ENCODE measurements at regions not wholly inside any gene's neighbourhood (a gene's known extent, or its start where the extent isn't known, plus 50 kb on each side); places are given as distances from the start of the nearest gene placed in this dataset.

DNA sequence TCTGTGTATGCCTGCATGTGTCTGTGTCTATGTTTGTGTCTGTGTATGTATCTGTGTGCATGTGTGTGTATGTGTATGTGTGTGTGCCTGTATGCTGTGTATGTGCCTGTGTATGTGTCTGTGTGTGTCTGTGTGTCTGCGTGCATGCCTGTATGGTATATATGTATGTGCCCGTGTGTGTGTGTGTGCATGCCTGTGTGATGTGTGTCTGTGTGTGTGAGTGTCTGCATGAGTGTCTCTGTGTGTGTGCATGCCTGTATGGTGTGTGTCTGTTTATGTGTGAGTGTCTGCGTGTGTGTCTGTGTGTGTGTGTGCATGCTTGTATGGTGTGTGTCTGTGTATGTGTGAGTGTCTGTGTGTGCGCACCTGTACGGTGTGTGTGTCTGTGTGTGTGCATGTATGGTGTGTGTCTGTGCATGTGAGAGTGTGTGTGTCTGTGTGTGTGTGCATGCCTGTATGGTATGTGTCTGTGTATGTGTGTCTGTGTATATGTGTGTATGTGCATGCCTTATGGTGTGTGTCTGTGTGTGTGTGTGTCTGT, 137.1 kb upstream of the IRX2 start:
- no peak for ATAC-seq
- POLR2A ChIA-PET, result no interaction called here
- Histone ChIP-seq H3K9ac (ENCODE audit: low read length) (no peak overlapping the region), H3K4me2 (ENCODE audit: low read length) (no peak overlapping the region), H4K20me1 (ENCODE audit: insufficient read depth) (no peaks in the 10 kb centered on the region), H3K4me1 (ENCODE audit: control insufficient read depth in 1 of 2, insufficient read depth in 2 of 2, low read length in 2 of 2) (no peaks in the 10 kb centered on the region), H3K27ac (ENCODE audit: low read depth, low read length) (no peak overlapping the region), H3K79me2 (ENCODE audit: insufficient read depth, low read length) (no peaks in the 10 kb centered on the region), H3K27me3 (ENCODE audit: insufficient read depth, low read length) (no peaks in the 10 kb centered on the region), H3K9me3 (ENCODE audit: control insufficient read depth in 1 of 2, insufficient read depth in 1 of 2, low read depth in 1 of 2, low read length in 2 of 2) (peaks cover 8 to 23% of the 10 kb centered on the region in 2 experiments; a peak in 3 of 4 replicates), H2AFZ (ENCODE audit: low read depth, low read length, poor library complexity, severe bottlenecking) (no peak overlapping the region), H3K36me3 (ENCODE audit: control insufficient read depth in 1 of 2, insufficient read depth in 2 of 2, low read length in 2 of 2) (no peaks in the 10 kb centered on the region), H3K4me3 (replicated peaks in 1 of 2; ENCODE audit: low read depth in 1 of 2, low read length in 2 of 2) (no peak overlapping the region), H3K9me2 (ENCODE audit: insufficient read depth) (no peaks in the 10 kb centered on the region)
- DNase-seq (ENCODE audit: low read depth, low spot score), result no peak
- intact Hi-C loops (cut with micrococcal nuclease), result no loop called here
- CTCF ChIA-PET, result no interaction called here
- RAD21 ChIA-PET (ENCODE audit: low non-redundant PET in 1 of 2, low total read pairs in 2 of 2, uncharacterized antibody in 2 of 2, unreplicated experiment in 2 of 2), result no interaction called here
- TF ChIP-seq, protein P1, sequence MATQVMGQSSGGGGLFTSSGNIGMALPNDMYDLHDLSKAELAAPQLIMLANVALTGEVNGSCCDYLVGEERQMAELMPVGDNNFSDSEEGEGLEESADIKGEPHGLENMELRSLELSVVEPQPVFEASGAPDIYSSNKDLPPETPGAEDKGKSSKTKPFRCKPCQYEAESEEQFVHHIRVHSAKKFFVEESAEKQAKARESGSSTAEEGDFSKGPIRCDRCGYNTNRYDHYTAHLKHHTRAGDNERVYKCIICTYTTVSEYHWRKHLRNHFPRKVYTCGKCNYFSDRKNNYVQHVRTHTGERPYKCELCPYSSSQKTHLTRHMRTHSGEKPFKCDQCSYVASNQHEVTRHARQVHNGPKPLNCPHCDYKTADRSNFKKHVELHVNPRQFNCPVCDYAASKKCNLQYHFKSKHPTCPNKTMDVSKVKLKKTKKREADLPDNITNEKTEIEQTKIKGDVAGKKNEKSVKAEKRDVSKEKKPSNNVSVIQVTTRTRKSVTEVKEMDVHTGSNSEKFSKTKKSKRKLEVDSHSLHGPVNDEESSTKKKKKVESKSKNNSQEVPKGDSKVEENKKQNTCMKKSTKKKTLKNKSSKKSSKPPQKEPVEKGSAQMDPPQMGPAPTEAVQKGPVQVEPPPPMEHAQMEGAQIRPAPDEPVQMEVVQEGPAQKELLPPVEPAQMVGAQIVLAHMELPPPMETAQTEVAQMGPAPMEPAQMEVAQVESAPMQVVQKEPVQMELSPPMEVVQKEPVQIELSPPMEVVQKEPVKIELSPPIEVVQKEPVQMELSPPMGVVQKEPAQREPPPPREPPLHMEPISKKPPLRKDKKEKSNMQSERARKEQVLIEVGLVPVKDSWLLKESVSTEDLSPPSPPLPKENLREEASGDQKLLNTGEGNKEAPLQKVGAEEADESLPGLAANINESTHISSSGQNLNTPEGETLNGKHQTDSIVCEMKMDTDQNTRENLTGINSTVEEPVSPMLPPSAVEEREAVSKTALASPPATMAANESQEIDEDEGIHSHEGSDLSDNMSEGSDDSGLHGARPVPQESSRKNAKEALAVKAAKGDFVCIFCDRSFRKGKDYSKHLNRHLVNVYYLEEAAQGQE (IDR thresholded peaks at IDR 0.05; ENCODE audit: low read depth), result no peak
- BruUV-seq (replicated peaks), result no TSS peak

- intact Hi-C loops (cut with micrococcal nuclease), result no loop called here
- H3K27me3 ChIP-seq (ENCODE audit: insufficient read depth, low read length), result no peaks in the 10 kb centered on the region
- RAD21 ChIA-PET (ENCODE audit: low non-redundant PET in 1 of 2, low total read pairs in 2 of 2, uncharacterized antibody in 2 of 2, unreplicated experiment in 2 of 2), result no interaction called here
- H3K4me3 ChIP-seq (replicated peaks in 1 of 2; ENCODE audit: low read depth in 1 of 2, low read length in 2 of 2), result no peak overlapping the region
- no peaks in the 10 kb centered on the region for H3K36me3 ChIP-seq (ENCODE audit: control insufficient read depth in 1 of 2, insufficient read depth in 2 of 2, low read length in 2 of 2)
- no TSS peak for BruUV-seq (replicated peaks)
- H3K9me2 ChIP-seq (ENCODE audit: insufficient read depth), result no peaks in the 10 kb centered on the region
- H3K4me1 ChIP-seq (ENCODE audit: control insufficient read depth in 1 of 2, insufficient read depth in 2 of 2, low read length in 2 of 2), result no peaks in the 10 kb centered on the region
- no peaks in the 10 kb centered on the region for H3K79me2 ChIP-seq (ENCODE audit: insufficient read depth, low read length)
- H3K9me3 ChIP-seq (ENCODE audit: control insufficient read depth in 1 of 2, insufficient read depth in 1 of 2, low read depth in 1 of 2, low read length in 2 of 2), result peaks cover 8 to 30% of the 10 kb centered on the region in 2 experiments; a peak in 3 of 4 replicates
- CTCF ChIA-PET, result no interaction called here
- DNase-seq (ENCODE audit: low read depth, low spot score) (no peak), ATAC-seq (no peak)
- H4K20me1 ChIP-seq (ENCODE audit: insufficient read depth), result no peaks in the 10 kb centered on the region
- no peak overlapping the region for H3K27ac ChIP-seq (ENCODE audit: low read depth, low read length)
- H3K4me2 ChIP-seq (ENCODE audit: low read length), result no peak overlapping the region
- no peak overlapping the region for H3K9ac ChIP-seq (ENCODE audit: low read length)
- POLR2A ChIA-PET, result no interaction called here
- no peak overlapping the region for H2AFZ ChIP-seq (ENCODE audit: low read depth, low read length, poor library complexity, severe bottlenecking)
- TF ChIP-seq CEBPB (IDR thresholded peaks at IDR 0.05; ENCODE audit: low read depth) (no peak), SP1 (IDR thresholded peaks at IDR 0.05; ENCODE audit: low read depth) (no peak), EZH2 (IDR thresholded peaks at IDR 0.05) (no peak), ZFX (IDR thresholded peaks at IDR 0.05) (no peak), JUND (IDR thresholded peaks at IDR 0.05) (no peak), SIN3A (IDR thresholded peaks at IDR 0.05; ENCODE audit: low read depth) (no peak), RAD21 (IDR thresholded peaks at IDR 0.05; ENCODE audit: low read depth) (no peak), ELF1 (IDR thresholded peaks at IDR 0.05; ENCODE audit: borderline replicate concordance, low read depth) (no peak), TCF7L2 (IDR thresholded peaks at IDR 0.05; ENCODE audit: borderline replicate concordance, extremely low read depth, insufficient read depth, insufficient read length) (no peak), EGR1 (IDR thresholded peaks at IDR 0.05; ENCODE audit: low read depth) (no peak), EZH2phosphoT487 (IDR thresholded peaks at IDR 0.05; ENCODE audit: borderline replicate concordance) (no peak), SRF (IDR thresholded peaks at IDR 0.05; ENCODE audit: low read depth) (no peak), POLR2AphosphoS5 (IDR thresholded peaks at IDR 0.05; ENCODE audit: low read depth, low read length) (no peak)
- TF ChIP-seq, protein P2, sequence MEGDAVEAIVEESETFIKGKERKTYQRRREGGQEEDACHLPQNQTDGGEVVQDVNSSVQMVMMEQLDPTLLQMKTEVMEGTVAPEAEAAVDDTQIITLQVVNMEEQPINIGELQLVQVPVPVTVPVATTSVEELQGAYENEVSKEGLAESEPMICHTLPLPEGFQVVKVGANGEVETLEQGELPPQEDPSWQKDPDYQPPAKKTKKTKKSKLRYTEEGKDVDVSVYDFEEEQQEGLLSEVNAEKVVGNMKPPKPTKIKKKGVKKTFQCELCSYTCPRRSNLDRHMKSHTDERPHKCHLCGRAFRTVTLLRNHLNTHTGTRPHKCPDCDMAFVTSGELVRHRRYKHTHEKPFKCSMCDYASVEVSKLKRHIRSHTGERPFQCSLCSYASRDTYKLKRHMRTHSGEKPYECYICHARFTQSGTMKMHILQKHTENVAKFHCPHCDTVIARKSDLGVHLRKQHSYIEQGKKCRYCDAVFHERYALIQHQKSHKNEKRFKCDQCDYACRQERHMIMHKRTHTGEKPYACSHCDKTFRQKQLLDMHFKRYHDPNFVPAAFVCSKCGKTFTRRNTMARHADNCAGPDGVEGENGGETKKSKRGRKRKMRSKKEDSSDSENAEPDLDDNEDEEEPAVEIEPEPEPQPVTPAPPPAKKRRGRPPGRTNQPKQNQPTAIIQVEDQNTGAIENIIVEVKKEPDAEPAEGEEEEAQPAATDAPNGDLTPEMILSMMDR (IDR thresholded peaks at IDR 0.05 in 2 of 3, conservative IDR thresholded peaks at IDR 0.05 in 1 of 3; ENCODE audit: borderline replicate concordance in 1 of 3, insufficient read depth in 1 of 3, low read depth in 2 of 3, low read length in 2 of 3), result no peak
Measured at GRCh38 chr5:2887481-2888348, 136.2 kb upstream of the IRX2 start.
